CD14-positive monocyte (primary cell): ENCODE measurements at regions not wholly inside any gene's neighbourhood (a gene's known extent, or its start where the extent isn't known, plus 50 kb on each side); places are given as distances from the start of the nearest gene placed in this dataset.

Source experiments
- DNase-seq, 3 donors: peaks; one replicate each; pipeline ENCODE4 v3.0.0-alpha.2; 2011 to 2022
- H2AFZ ChIP-seq: 2 replicates; pipeline ENCODE4 v1.6.0; 2012; ENCODE audit warnings: mild to moderate bottlenecking, low read depth, low read length, inconsistent platforms; ENCODE audit not compliant: insufficient read depth, poor library complexity, severe bottlenecking
- H3K27ac ChIP-seq, 2 donors: 1 replicate in 1 of 2; 2 replicates in 1 of 2; pipeline ENCODE4 v1.5.1; 2012 to 2013; ENCODE audit warnings: low read length in 2 of 2, control low read depth in 1 of 2, inconsistent platforms in 1 of 2, low read depth in 1 of 2, mild to moderate bottlenecking in 1 of 2
- H3K27me3 ChIP-seq, 2 donors: one replicate each; pipeline versions ENCODE4 v1.6.0 to v1.6.1; 2011 to 2013; ENCODE audit warnings: low read length in 2 of 2; ENCODE audit not compliant: control insufficient read depth in 2 of 2, insufficient read depth in 2 of 2
- H3K36me3 ChIP-seq, 2 donors: replicated peaks in 1 of 2; 1 replicate in 1 of 2; 2 replicates in 1 of 2; pipeline versions ENCODE4 v1.5.1 to v1.6.1; 2012 to 2013; ENCODE audit warnings: low read length in 2 of 2, control low read depth in 1 of 2, inconsistent platforms in 1 of 2, mild to moderate bottlenecking in 1 of 2; ENCODE audit not compliant: insufficient read depth in 2 of 2, control insufficient read depth in 1 of 2
- H3K4me1 ChIP-seq, 2 donors: 1 replicate in 1 of 2; 2 replicates in 1 of 2; pipeline versions ENCODE4 v1.5.1 to v1.6.1; 2012 to 2013; ENCODE audit warnings: low read length in 2 of 2, control low read depth in 1 of 2, inconsistent platforms in 1 of 2, mild to moderate bottlenecking in 1 of 2, moderate library complexity in 1 of 2; ENCODE audit not compliant: insufficient read depth in 2 of 2, control insufficient read depth in 1 of 2
- H3K4me2 ChIP-seq: replicated peaks from 2 replicates; pipeline ENCODE3; 2012; ENCODE audit warnings: low read length, moderate library complexity, mild to moderate bottlenecking; ENCODE audit not compliant: poor library complexity, severe bottlenecking; ENCODE audit errors: extremely low read depth
- H3K4me3 ChIP-seq, 3 experiments: fragments of 200-600 bp in 1 of 3; sonication (generic) in 1 of 3; replicated peaks in 1 of 3; 1 replicate in 2 of 3; 2 replicates in 1 of 3; pipeline ENCODE4 v1.5.1; 2011 to 2013; ENCODE audit warnings: low read length in 3 of 3, mild to moderate bottlenecking in 3 of 3, control low read depth in 2 of 3, low read depth in 2 of 3, inconsistent platforms in 1 of 3, moderate library complexity in 1 of 3
- H3K79me2 ChIP-seq: 2 replicates; pipeline ENCODE4 v1.6.0; 2012; ENCODE audit warnings: mild to moderate bottlenecking, control low read depth, inconsistent platforms, low read length, moderate library complexity; ENCODE audit not compliant: insufficient read depth
- H3K9ac ChIP-seq: 2 replicates; pipeline ENCODE4 v1.6.0; 2017; ENCODE audit warnings: low read length, mild to moderate bottlenecking; ENCODE audit not compliant: insufficient read depth, poor library complexity, severe bottlenecking
- H3K9me3 ChIP-seq, 2 donors: replicated peaks in 1 of 2; 1 replicate in 1 of 2; 2 replicates in 1 of 2; pipeline versions ENCODE4 v1.5.1 to v1.6.1; 2012 to 2013; ENCODE audit warnings: low read length in 2 of 2, control low read depth in 1 of 2; ENCODE audit not compliant: control insufficient read depth in 1 of 2, insufficient read depth in 1 of 2
- H4K20me1 ChIP-seq: 2 replicates; pipeline ENCODE4 v1.6.0; 2012; ENCODE audit warnings: mild to moderate bottlenecking, low read length, control low read depth, moderate library complexity; ENCODE audit not compliant: insufficient read depth
- H3K27ac Mint-ChIP-seq, 7 donors: one replicate each; pipeline ENCODE4 v1.8.0; 2020; ENCODE audit warnings: mild to moderate bottlenecking in 7 of 7, mixed read lengths in 7 of 7, moderate library complexity in 6 of 7, inconsistent platforms in 2 of 7
- H3K27me3 Mint-ChIP-seq, 3 donors: one replicate each; pipeline ENCODE4 v1.8.0; 2021 to 2022; ENCODE audit warnings: low read depth in 3 of 3, mild to moderate bottlenecking in 3 of 3, mixed read lengths in 3 of 3, moderate library complexity in 3 of 3, inconsistent platforms in 1 of 3
- H3K36me3 Mint-ChIP-seq, 2 donors: one replicate each; pipeline ENCODE4 v1.8.0; 2020; ENCODE audit warnings: mixed read lengths in 2 of 2, inconsistent platforms in 1 of 2, mild to moderate bottlenecking in 1 of 2
- H3K4me1 Mint-ChIP-seq: one replicate; pipeline ENCODE4 v1.8.0; 2020; ENCODE audit warnings: mild to moderate bottlenecking, mixed read lengths
- H3K4me3 Mint-ChIP-seq, 2 donors: one replicate each; pipeline ENCODE4 v1.8.0; 2020; ENCODE audit warnings: mild to moderate bottlenecking in 2 of 2, mixed read lengths in 2 of 2, moderate library complexity in 1 of 2
- H3K9me3 Mint-ChIP-seq, 7 donors: one replicate each; pipeline ENCODE4 v1.8.0; 2020 to 2022; ENCODE audit warnings: mixed read lengths in 7 of 7, mild to moderate bottlenecking in 6 of 7, moderate library complexity in 6 of 7, inconsistent platforms in 2 of 7
- CTCF ChIP-seq: fragments of 200-600 bp; IDR thresholded peaks from one replicate; pipeline ENCODE4 v1.8.0; 2022; ENCODE audit warnings: antibody characterized with exemption, mild to moderate bottlenecking
- WGBS: methylation state at CpG from one replicate; pipeline ENCODE4 v1.1.5; 2013; ENCODE audit warnings: missing lambda C conversion rate; ENCODE audit not compliant: insufficient coverage; 5-methylcytosine and 5-hydroxymethylcytosine counted together
- intact Hi-C, 2 donors: fragments of 100-400 bp; cut with micrococcal nuclease; formaldehyde crosslinking; loops; one replicate each; pipeline versions ENCODE4 v1.15.0 to v1.15.1; 2023

- Histone ChIP-seq H4K20me1 (no peaks in the 10 kb centered on the region), H2AFZ (no peak overlapping the region), H3K36me3 (no peaks in the 10 kb centered on the region), H3K4me2 (no peak overlapping the region), H3K4me1 (peaks cover 19 to 39% of the 10 kb centered on the region in 2 donors), H3K9ac (no peak overlapping the region), H3K27ac (no peak overlapping the region), H3K9me3 (no peaks in the 10 kb centered on the region), H3K79me2 (no peaks in the 10 kb centered on the region), H3K27me3 (no peaks in the 10 kb centered on the region), H3K4me3 (no peak overlapping the region)
- peaks cover 37% of the 10 kb centered on the region for H3K4me1 Mint-ChIP-seq
- no peak for DNase-seq
- no peak for TF ChIP-seq CTCF
- 100% methylated on average over 2 of the region's 4 CpGs for WGBS
- peaks cover 3 to 5% (median 3%) of the 10 kb centered on the region in 3 donors for H3K27me3 Mint-ChIP-seq
- peak overlapping the region in 1 of 7 donors; percentile 31 for H3K27ac Mint-ChIP-seq
- no peaks in the 10 kb centered on the region for H3K36me3 Mint-ChIP-seq
- H3K9me3 Mint-ChIP-seq, result peaks cover 0 to 5% (median 0%) of the 10 kb centered on the region in 7 donors
- intact Hi-C loops, result no loop called here
- H3K4me3 Mint-ChIP-seq, result no peak overlapping the region
These were observed 61.2 kb upstream of the RCN1 start for GRCh38 chr11:32029721-32030120.

- Mint-ChIP-seq H3K36me3 (no peaks in the 10 kb centered on the region), H3K27ac (peak overlapping the region in 1 of 7 donors; percentile 35), H3K4me1 (peaks cover 22% of the 10 kb centered on the region), H3K27me3 (peaks cover 3 to 7% (median 4%) of the 10 kb centered on the region in 3 donors), H3K4me3 (no peak overlapping the region), H3K9me3 (peaks cover 0 to 5% (median 0%) of the 10 kb centered on the region in 7 donors)
- no peak for TF ChIP-seq CTCF
- DNase-seq, result peak in 1 of 3 donors; percentile 58
- intact Hi-C loops, result no loop called here
- Histone ChIP-seq H3K9ac (no peak overlapping the region), H3K27me3 (no peaks in the 10 kb centered on the region), H3K36me3 (no peaks in the 10 kb centered on the region), H3K4me2 (no peak overlapping the region), H3K27ac (no peak overlapping the region), H4K20me1 (no peaks in the 10 kb centered on the region), H3K4me1 (peaks cover 14 to 24% of the 10 kb centered on the region in 2 donors), H3K9me3 (no peaks in the 10 kb centered on the region), H2AFZ (no peak overlapping the region), H3K79me2 (no peaks in the 10 kb centered on the region), H3K4me3 (no peak overlapping the region)
- 100% methylated on average over 1 of the region's 4 CpGs for WGBS
These were observed 62.7 kb upstream of the RCN1 start for GRCh38 chr11:32028201-32028600.
